ENCODE measurements at regions not wholly inside any gene's neighbourhood (a gene's known extent, or its start where the extent isn't known, plus 50 kb on each side); places are given as distances from the start of the nearest gene placed in this dataset.

DNA sequence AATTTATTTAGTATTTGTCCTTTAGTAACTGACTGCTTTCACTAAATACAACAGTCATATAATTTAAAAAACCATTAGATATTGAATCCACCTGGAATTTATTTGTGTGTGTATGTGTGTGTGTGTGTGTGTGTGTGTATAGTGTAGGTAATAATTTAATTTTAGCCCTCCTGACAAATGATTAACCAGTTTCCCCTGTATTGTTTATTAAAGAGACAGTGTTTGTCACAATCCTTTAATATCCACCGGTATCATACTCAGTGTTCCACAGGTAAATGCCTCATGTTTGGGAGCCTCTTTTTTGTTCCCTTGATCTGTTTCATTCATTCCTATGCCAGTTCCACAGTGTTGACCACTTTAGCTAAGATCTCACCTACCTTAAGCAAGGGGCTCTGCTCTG lies 134.6 kb upstream of the IRX3 start:
- H3K4me3 ChIP-seq (ENCODE audit: low read depth, low read length) = no peak overlapping the region
- CTCF ChIA-PET = interaction anchor here (0.6 kb wide), 1 partner anchor 451 kb away, joined by 3 read pairs; no protein-coding TSS in a partner anchor
- H3K27me3 ChIP-seq (ENCODE audit: control insufficient read depth, insufficient read depth, low read length) = no peaks in the 10 kb centered on the region; the same call in 1 of the 2 replicates
- no peak for DNase-seq (ENCODE audit: low read depth)
- no peaks in the 10 kb centered on the region for H3K36me3 ChIP-seq (ENCODE audit: control insufficient read depth, insufficient read depth, low read length)
- TF ChIP-seq, protein P1, sequence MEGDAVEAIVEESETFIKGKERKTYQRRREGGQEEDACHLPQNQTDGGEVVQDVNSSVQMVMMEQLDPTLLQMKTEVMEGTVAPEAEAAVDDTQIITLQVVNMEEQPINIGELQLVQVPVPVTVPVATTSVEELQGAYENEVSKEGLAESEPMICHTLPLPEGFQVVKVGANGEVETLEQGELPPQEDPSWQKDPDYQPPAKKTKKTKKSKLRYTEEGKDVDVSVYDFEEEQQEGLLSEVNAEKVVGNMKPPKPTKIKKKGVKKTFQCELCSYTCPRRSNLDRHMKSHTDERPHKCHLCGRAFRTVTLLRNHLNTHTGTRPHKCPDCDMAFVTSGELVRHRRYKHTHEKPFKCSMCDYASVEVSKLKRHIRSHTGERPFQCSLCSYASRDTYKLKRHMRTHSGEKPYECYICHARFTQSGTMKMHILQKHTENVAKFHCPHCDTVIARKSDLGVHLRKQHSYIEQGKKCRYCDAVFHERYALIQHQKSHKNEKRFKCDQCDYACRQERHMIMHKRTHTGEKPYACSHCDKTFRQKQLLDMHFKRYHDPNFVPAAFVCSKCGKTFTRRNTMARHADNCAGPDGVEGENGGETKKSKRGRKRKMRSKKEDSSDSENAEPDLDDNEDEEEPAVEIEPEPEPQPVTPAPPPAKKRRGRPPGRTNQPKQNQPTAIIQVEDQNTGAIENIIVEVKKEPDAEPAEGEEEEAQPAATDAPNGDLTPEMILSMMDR (IDR thresholded peaks at IDR 0.05; ENCODE audit: insufficient read depth, low read depth, low read length) = no peak
- POLR2A ChIA-PET = no interaction called here

DNA sequence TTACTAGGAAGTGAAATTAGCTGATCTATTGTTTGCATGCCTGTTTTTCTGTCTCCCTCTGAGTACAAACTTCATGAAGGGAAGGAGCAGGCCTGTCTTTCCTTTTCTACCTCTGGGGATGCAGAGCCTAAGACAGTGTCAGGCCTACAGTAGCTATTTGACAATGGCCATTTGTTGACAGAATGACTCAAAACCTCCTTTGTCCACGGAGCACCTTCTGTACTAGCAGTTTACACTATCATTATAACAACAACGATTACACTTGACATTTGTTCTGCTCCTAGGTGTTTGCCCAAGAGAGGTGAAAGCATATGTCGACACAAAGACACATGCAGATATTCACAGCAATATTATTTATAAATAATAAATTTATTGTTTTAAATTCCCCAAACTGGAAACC lies 132.3 kb upstream of the IRX3 start:
- H3K36me3 ChIP-seq (ENCODE audit: control insufficient read depth, insufficient read depth, low read length) = no peaks in the 10 kb centered on the region
- H3K27me3 ChIP-seq (ENCODE audit: control insufficient read depth, insufficient read depth, low read length) = peaks cover 5% of the 10 kb centered on the region; the same call in 1 of the 2 replicates
- no peak for DNase-seq (ENCODE audit: low read depth)
- POLR2A ChIA-PET = no interaction called here
- TF ChIP-seq, protein P1 (IDR thresholded peaks at IDR 0.05; ENCODE audit: insufficient read depth, low read depth, low read length) = no peak
- CTCF ChIA-PET = interaction anchor here (0.7 kb wide), 1 partner anchor 14 kb away, joined by 3 read pairs; no protein-coding TSS in a partner anchor
- no peak overlapping the region for H3K4me3 ChIP-seq (ENCODE audit: low read depth, low read length)

DNA sequence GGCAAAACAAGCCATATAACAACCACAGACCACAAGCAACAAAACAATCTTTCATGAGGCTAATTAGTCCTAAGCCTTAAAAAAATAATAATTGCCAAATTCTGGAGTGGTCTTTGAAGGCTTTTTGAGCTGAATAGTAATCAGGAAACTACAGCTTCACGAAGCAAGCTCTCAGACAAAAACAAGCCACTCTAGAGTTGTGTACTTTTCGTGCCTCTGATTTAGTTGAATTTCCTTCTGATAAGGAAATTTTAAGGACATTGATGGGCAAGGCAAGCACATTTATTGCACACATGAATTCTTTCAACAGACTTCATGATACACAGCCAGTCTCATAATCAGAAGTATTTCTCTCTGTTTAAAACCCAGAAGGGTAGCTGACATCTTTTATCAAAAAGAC lies 130.8 kb upstream of the IRX3 start:
- Histone ChIP-seq H3K4me3 (ENCODE audit: low read depth, low read length) (no peak overlapping the region), H3K27me3 (ENCODE audit: control insufficient read depth, insufficient read depth, low read length) (peaks cover 7% of the 10 kb centered on the region), H3K36me3 (ENCODE audit: control insufficient read depth, insufficient read depth, low read length) (no peaks in the 10 kb centered on the region)
- ChIA-PET POLR2A (no interaction called here), CTCF (interaction anchor here (0.6 kb wide), 1 partner anchor 246 kb away, joined by 3 read pairs; no protein-coding TSS in a partner anchor)
- no peak for DNase-seq (ENCODE audit: low read depth)
- TF ChIP-seq, protein P1 (IDR thresholded peaks at IDR 0.05; ENCODE audit: insufficient read depth, low read depth, low read length) = no peak

DNA sequence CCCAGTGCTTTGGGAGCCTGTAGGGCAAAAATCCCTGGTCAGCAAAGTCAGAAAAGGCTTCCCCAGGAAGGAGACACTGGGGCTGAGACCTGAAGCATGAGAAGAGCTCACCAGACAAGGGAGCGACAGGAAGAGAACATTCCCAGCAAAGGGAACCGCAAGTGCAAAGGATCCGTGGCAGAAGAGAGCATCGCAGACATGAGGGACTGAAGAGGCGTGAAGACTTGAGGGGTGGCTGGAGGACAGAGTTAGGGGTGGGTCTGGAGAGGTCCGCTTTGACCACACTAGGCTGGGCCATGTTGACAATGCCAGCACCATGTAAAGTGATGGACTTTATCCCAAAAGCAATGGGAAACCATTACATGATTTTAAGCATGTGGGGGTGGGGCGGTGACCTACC lies 128.1 kb upstream of the IRX3 start:
- TF ChIP-seq, protein P1 (IDR thresholded peaks at IDR 0.05; ENCODE audit: insufficient read depth, low read depth, low read length) = no peak
- DNase-seq (ENCODE audit: low read depth) = no peak
- CTCF ChIA-PET = no interaction called here
- H3K27me3 ChIP-seq (ENCODE audit: control insufficient read depth, insufficient read depth, low read length) = peaks cover 11% of the 10 kb centered on the region
- no peaks in the 10 kb centered on the region for H3K36me3 ChIP-seq (ENCODE audit: control insufficient read depth, insufficient read depth, low read length)
- H3K4me3 ChIP-seq (ENCODE audit: low read depth, low read length) = no peak overlapping the region
- POLR2A ChIA-PET = interaction anchor here (0.6 kb wide), 1 partner anchor 513 kb away, joined by 3 read pairs; no protein-coding TSS in a partner anchor

DNA sequence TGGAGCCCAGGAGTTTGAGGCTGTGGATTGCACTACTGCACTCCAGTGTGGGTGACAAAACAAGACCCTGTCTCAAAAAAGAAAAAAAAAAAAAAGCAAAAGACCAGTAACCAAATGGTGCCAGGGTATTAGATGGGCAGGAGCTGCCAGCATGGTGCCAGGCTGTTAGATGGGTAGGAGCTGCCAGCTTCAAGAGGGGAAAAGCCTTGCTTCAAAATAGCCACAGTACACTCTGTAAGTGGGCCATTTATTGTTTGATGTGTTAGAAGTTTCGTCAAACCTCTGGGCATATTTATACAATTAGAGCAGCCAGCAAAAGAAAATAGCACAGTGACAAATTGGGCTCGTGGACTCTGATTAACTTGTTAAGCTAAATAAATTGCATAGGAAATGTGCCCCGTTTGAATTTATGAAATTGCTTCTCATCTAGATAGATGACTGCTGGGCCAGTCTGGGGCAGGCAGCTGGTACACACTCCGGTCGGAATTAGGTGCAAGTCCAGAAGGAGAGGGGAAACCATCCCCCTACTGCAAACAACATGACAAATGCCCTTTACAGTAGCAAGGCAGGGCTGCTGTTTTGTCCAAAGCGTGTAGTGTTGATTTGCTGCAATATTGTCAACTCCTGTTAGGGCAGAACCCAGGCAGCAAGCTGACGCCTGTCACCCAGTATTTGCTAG lies 126.3 kb upstream of the IRX3 start:
- CTCF ChIA-PET = no interaction called here
- TF ChIP-seq, protein P1 (IDR thresholded peaks at IDR 0.05; ENCODE audit: insufficient read depth, low read depth, low read length) = no peak
- Histone ChIP-seq H3K4me3 (ENCODE audit: low read depth, low read length) (no peak overlapping the region), H3K36me3 (ENCODE audit: control insufficient read depth, insufficient read depth, low read length) (no peaks in the 10 kb centered on the region), H3K27me3 (ENCODE audit: control insufficient read depth, insufficient read depth, low read length) (peaks cover 11% of the 10 kb centered on the region)
- POLR2A ChIA-PET = no interaction called here
- DNase-seq (ENCODE audit: low read depth) = no peak

Data from BJ (cell line).